ENCODE measurements at regions not wholly inside any gene's neighbourhood (a gene's known extent, or its start where the extent isn't known, plus 50 kb on each side); places are given as distances from the start of the nearest gene placed in this dataset.
"Not testable (repeated sequence)": the region's sequence is repeated elsewhere in the genome, so short reads cannot be mapped to it uniquely, and the experiment has no call there.

DNA sequence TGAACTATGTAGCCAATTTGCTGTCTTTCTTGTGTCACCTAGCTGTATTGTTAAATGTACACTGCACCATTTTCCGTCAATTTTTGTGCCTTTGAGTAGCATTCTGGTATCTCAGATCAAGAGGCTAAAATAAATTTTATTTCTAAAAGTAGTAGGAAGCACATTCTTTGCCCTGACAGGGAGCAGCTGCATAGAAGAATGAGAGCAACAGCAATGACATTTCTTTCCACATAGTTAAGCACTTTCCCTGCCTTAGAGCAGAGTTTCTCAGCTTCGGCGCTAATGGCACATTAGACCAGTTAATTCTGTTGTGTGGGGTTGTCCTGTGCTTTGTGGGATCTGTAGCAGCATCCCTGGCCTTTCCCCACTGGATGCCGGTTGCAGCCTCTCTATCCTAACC lies 173.9 kb downstream of the CHIC2 start:
- TF ChIP-seq, protein P1, sequence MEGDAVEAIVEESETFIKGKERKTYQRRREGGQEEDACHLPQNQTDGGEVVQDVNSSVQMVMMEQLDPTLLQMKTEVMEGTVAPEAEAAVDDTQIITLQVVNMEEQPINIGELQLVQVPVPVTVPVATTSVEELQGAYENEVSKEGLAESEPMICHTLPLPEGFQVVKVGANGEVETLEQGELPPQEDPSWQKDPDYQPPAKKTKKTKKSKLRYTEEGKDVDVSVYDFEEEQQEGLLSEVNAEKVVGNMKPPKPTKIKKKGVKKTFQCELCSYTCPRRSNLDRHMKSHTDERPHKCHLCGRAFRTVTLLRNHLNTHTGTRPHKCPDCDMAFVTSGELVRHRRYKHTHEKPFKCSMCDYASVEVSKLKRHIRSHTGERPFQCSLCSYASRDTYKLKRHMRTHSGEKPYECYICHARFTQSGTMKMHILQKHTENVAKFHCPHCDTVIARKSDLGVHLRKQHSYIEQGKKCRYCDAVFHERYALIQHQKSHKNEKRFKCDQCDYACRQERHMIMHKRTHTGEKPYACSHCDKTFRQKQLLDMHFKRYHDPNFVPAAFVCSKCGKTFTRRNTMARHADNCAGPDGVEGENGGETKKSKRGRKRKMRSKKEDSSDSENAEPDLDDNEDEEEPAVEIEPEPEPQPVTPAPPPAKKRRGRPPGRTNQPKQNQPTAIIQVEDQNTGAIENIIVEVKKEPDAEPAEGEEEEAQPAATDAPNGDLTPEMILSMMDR (IDR thresholded peaks at IDR 0.05; ENCODE audit: borderline replicate concordance, control extremely low read depth, extremely low read depth, insufficient read depth, missing control alignments), result no peak

DNA sequence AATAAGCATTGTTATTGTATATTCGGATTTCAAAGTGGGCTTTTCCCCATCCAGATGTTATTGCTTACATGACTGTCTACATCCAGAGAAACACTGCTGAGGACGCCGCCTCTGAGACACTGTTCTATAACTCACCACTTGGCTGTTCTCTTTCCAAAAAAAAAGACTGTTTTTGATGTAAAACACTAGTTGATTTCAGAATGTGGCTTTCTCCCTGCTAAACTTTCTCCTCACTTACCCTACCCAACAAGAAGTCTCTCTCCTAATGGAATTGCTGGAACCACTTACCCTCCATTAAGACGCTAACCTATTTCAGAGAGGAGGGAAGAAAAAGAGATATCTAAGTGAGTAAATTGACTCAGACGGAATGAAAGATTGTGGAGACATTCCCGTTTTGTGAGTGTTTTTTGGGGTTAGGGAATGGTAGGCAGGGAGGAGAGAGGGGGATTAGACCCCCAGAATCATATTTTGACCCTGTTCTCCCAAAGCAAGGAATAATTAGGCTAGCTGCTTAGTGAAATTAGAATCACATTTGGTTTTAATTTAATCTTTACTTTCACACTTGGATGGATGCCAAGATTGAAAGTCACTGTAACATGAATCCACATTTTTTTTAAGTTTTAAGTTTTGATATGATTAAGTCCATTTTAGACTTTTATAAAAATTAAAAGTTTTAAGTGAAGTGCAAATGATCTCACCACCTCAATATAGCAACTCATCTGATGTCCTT lies 174.9 kb downstream of the CHIC2 start:
- in situ Hi-C loops (cut with MboI; ENCODE audit: low sequenced_read_pairs, unreplicated experiment), result no loop called here
- DNase-seq (ENCODE audit: low spot score), result no peak

More for the DNA sequence above, 173.9 kb downstream of the CHIC2 start:
- DNase-seq (ENCODE audit: low spot score), result no peak
- in situ Hi-C loops (cut with MboI; ENCODE audit: low sequenced_read_pairs, unreplicated experiment), result no loop called here

DNA sequence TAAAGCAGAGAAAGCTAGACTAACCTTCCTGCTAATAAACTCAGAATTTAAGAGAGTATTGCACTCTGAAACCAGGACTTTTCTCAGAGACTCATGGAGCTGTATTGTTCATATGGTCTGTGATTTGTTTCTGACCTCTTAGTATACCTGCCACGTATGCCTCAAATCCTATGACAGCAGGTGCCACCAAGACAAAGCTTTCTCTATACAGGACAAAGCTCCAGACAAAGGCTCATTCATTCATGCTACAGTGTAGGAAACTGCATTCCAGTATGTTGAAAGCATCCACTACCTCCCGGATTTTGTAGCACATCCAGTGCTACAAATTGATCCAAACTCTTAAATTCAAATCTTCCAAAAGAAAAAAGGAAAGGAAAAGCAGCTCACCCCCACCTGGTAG lies 178.3 kb downstream of the CHIC2 start:
- in situ Hi-C loops (cut with MboI; ENCODE audit: low sequenced_read_pairs, unreplicated experiment), result no loop called here

More for the DNA sequence above, 174.9 kb downstream of the CHIC2 start:
- TF ChIP-seq, protein P1 (IDR thresholded peaks at IDR 0.05; ENCODE audit: borderline replicate concordance, control extremely low read depth, extremely low read depth, insufficient read depth, missing control alignments), result no peak

DNA sequence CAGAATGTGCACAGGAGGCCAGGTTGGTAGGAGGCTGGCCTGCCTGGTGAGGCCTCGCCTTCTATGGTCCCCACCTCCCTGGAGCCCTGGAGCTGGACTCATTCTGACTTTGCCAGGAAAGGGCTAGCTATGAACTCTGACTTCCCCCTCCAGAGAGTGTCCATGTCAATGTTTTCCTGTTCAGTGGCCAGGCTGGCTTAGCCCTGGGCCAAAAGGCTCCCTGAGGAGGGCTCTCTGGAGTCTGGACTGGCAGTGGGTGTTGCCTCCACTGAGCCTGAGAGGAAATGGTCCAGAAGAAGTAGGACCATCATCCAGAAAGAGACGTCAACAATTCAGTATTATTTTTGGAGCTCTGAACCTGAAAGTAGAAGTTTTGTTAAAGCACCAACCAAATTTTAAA lies 178.7 kb downstream of the CHIC2 start:
- TF ChIP-seq, protein P1 (IDR thresholded peaks at IDR 0.05; ENCODE audit: borderline replicate concordance, control extremely low read depth, extremely low read depth, insufficient read depth, missing control alignments), result no peak
- no peak for DNase-seq (ENCODE audit: low spot score)
- in situ Hi-C loops (cut with MboI; ENCODE audit: low sequenced_read_pairs, unreplicated experiment), result no loop called here

More for the DNA sequence above, 178.3 kb downstream of the CHIC2 start:
- no peak for DNase-seq (ENCODE audit: low spot score)
- TF ChIP-seq, protein P1 (IDR thresholded peaks at IDR 0.05; ENCODE audit: borderline replicate concordance, control extremely low read depth, extremely low read depth, insufficient read depth, missing control alignments), result no peak

DNA sequence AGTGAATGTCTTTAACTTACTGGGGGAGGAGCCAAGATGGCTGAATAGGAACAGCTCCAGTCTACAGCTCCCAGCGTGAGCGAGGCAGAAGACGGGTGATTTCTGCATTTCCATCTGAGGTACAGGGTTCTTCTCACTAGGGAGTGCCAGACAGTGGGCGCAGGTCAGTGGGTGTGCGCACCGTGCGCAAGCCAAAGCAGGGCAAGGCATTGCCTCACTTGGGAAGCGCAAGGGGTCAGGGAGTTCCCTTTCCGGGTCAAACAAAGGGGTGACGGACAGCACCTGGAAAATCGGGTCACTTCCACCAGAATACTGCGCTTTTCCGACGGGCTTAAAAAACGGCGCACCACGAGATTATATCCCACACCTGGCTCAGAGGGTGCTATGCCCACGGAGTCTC lies 187.3 kb downstream of the CHIC2 start:
- in situ Hi-C loops (cut with MboI; ENCODE audit: low sequenced_read_pairs, unreplicated experiment), result not testable (repeated sequence)

DNA sequence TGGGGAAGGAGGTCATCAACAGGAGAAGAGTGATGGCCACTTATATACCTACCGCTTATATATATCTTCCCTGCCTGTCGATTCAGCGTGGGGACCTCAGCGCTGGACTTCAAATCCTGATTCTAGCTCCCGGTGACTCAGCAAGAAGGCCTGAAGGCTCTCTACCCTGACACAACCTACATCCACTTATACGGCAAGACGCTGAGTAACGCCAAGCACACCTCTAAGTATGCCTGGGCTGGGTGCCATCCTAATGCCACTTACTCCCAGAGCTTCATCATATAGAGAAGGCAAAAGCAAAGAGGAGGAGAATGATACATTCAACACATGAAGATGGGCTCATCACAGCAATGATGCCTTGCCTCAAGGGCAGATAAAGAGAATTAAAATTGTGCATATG lies 198.3 kb downstream of the CHIC2 start:
- in situ Hi-C loops (cut with MboI; ENCODE audit: low sequenced_read_pairs, unreplicated experiment), result no loop called here
- DNase-seq (ENCODE audit: low spot score), result no peak
- TF ChIP-seq, protein P1 (IDR thresholded peaks at IDR 0.05; ENCODE audit: borderline replicate concordance, control extremely low read depth, extremely low read depth, insufficient read depth, missing control alignments), result no peak

More for the DNA sequence above, 187.3 kb downstream of the CHIC2 start:
- DNase-seq (ENCODE audit: low spot score), result not testable (repeated sequence)

DNA sequence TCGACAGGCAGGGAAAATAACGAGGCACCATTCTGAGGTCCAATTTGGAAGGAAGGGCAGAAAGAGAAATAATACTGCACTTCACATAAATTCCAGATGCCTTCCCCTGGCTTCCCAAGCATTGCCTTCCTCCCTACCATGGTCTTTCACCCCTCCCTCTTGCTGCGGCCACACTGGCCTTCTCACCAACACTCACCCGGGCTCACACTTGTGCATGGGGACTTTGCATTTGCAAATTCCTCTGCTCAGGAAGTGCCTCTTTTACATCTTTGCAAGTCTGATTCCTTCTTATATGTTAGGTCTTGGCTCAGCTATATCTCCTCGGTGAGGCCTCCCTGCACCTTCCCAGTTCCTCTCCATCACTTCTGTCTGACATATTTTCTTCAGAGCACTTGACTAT lies 199.4 kb downstream of the CHIC2 start:
- DNase-seq (ENCODE audit: low spot score), result no peak
- TF ChIP-seq, protein P1 (IDR thresholded peaks at IDR 0.05; ENCODE audit: borderline replicate concordance, control extremely low read depth, extremely low read depth, insufficient read depth, missing control alignments), result no peak
- in situ Hi-C loops (cut with MboI; ENCODE audit: low sequenced_read_pairs, unreplicated experiment), result no loop called here

Data from GM13976 (cell line).